NCI-H1436 (cell line): ENCODE measurements at regions not wholly inside any gene's neighbourhood (a gene's known extent, or its start where the extent isn't known, plus 50 kb on each side); places are given as distances from the start of the nearest gene placed in this dataset.

Experiments used
- DNase-seq: peaks from one replicate; lab custom pipeline; 2025; lab: John Stamatoyannopoulos, UW

- no peak for DNase-seq
These were observed 1825.1 kb upstream of the IGFBP7 start for GRCh38 chr4:58935332-58935731.

- DNase-seq = no peak
These were observed 1826.3 kb upstream of the IGFBP7 start for GRCh38 chr4:58936436-58936835.

GRCh38 chr4:58940167-58940566 lies 1830.0 kb upstream of the IGFBP7 start:
- DNase-seq = no peak

- no peak for DNase-seq
These were observed 1831.1 kb upstream of the IGFBP7 start for GRCh38 chr4:58941286-58941685.

DNA sequence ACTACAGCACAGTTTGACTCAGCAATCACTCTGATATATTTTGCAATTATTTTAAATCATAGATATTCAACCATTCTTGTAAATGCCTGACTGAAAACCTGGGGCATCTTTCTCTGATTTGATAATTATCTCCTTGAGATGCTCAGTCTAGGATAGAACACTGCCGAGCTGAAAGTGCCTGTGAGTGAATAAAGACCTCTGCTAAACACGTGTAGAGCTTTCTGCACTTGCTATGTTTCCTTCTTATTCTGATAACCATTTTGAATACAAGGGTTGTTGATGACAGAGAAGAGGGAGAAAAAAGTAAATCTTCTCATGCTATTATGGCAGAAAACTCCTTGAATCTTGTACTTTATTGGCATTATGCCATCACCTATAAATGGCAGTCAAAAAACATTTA lies 1843.4 kb upstream of the IGFBP7 start:
- DNase-seq = no peak

DNA sequence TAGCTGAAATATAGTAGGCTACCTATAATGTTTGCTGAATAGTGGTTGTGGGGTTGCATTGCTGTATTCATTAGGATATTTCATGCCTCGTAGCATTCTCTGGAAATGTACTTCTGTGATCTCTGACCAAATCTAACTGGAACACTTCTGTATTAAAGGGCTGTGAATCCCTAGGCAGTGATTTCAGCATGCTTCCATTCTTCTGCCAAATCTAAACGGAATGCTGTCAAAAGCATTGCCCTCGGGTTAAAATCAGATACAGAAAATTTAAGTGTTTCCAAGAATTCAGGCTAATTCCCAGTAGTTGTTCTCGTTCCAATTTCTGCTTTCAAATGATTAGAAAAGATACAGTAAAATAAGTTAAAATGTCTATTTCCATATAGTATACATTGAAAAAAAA lies 1847.5 kb upstream of the IGFBP7 start:
- no peak for DNase-seq

- DNase-seq = no peak
These were observed 1851.1 kb upstream of the IGFBP7 start for GRCh38 chr4:58961283-58961682.

DNA sequence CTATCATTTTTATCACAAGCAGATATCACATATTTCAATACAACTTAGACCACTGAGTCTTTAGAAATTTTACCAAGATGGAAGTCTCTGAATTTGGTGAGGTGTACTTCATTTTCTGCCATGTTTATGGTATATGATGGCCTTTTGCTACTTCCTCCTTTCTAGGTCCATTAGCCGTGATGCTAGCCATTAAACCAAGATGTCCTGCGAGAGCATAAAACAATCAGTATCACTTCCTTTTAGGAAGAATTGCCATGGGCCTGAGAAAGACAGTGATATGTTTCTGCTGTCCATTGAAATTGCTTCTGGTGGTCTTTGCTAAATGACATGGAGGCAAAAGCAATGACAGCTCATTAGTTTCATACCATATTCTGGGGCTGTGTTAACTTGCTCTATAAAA lies 1851.7 kb upstream of the IGFBP7 start:
- DNase-seq = no peak

DNA sequence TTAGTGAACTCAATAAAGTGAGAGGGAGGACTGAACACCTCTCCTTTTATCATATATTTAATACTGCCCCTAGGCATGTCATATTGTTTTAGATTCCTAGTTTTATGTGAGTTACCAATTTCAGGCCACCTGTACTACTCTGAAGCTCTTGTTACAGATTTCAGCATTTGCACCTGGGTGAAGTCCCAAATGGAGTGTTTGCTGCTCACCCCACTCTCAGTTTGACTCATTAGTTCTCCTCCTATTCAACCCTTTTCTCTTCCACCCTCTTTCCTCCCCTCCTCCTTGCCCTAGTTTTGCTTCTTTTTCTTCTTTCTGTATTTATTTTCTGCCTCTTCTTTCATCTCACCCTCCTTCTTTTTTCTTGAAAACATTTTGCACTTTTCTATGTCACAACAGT lies 1852.2 kb upstream of the IGFBP7 start:
- DNase-seq = no peak

DNA sequence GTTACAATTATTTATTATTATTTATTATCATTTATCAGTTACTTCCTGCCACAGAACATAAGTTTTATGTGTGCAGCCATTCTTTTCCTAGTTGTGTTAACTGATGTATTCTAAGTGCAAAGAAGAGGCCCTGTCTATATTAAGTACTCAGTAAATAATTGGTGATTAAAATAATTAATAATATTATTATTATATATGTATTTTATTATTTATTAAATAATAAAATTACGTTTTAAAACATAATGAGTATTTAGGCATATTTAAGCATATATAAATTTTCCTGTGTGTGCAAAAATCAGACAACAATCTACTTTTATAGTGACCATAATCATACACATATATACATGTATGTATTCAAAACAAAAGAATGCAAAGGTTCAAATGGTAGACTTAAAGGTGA lies 1871.6 kb upstream of the IGFBP7 start:
- DNase-seq = no peak

DNA sequence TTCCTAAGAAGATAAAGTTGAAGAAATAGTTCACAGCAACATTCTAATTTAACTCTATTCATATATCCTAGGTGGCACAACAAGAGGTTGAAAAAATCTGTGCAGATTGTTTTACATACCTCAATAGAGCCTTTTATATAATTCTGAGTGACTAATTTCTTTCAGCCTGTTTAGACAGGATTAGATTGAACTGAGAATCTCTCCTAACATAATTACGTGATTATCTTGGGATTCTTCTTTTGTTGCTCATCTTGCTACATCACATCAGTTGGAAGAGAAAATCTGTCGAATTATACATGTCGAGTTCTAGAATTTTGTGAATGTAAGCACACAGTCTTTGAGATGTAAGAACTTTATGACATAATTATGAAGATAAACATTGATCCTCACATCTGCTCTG lies 1873.7 kb upstream of the IGFBP7 start:
- no peak for DNase-seq

DNA sequence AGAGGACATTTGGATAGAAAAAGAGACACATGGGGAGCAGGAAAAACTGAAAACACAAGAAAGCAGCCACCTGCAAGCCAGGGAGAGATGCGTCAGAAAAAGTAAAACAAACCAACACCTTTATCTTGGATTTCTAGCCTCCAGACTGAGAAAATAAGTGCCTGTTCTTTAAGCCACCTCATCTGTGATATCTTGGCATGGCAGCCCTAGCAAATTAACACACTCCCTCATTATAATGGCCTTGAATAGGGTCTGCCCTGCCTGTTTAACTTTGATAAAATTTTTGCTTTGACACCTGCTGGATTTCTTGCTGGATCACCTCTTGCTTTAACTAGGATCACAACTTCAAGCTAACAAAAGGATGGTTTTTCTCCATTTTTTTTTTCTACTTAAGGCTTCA lies 1892.0 kb upstream of the IGFBP7 start:
- DNase-seq = no peak

DNA sequence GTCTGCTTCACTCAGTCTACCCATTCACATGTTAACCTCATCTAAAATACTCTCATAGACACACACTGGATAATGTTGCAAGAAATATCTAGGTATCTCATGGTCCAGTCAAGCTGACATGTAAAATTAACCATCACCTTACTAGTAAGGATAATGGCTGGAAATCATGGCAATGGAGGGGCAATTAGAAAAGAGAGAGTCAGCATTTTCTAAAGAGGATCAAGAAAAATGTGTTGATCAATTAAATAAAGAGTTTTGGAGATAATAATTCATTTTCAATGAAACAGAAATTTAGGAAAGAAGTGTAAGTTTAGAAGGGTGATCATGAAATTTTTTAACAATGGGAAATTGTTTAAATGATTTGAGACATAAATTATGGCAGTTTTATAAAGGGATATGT lies 1914.1 kb upstream of the IGFBP7 start:
- no peak for DNase-seq

GRCh38 chr4:59037812-59038211 lies 1927.6 kb upstream of the IGFBP7 start:
- no peak for DNase-seq

DNA sequence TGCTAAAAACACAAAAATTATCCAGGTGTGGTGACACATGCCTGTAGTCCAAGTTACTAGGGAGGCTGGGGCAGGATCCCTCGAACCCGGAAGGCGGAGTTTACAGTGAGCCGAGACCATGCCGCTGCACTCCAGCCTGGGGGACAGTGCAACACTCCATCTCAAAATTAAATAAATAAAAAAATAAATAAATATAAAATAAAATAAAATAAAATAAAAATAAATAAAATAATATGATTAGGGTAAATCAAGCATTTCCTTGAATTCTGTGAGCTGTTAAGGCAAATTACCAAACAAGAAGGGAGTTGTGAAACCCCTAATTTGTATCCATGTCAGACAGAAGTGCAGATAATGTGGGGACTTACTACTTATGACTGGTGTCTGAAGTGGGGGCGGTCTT lies 1928.9 kb upstream of the IGFBP7 start:
- no peak for DNase-seq

DNA sequence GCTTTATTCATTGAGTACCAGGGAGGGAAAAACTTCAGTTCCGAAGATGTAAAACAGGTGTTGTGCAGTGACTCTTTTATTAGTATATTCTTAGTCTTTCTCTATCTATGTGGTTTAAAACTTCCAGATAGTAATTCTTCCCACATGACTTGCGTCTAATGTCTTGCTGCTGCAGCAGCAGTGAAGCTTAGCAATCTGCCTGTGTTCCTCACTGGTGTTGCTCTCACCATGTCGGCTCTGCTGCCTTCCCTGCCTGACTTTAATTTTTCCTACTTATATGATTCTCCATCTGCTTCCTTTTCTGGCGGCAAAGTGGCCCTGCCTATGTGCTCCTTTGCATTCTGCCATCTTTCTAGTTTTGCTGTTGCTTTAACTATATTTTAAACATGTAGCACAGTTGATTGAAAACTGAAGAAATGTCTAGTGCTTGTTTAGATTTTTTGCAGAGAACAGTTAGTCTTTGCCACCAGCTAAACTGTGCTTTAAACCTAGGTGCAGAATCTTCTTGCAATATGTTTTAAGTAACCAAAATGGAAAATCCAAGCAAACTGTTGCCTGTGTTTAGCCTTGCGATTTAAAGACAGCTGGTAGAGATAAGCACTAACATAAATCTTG lies 1934.2 kb upstream of the IGFBP7 start:
- no peak for DNase-seq

DNA sequence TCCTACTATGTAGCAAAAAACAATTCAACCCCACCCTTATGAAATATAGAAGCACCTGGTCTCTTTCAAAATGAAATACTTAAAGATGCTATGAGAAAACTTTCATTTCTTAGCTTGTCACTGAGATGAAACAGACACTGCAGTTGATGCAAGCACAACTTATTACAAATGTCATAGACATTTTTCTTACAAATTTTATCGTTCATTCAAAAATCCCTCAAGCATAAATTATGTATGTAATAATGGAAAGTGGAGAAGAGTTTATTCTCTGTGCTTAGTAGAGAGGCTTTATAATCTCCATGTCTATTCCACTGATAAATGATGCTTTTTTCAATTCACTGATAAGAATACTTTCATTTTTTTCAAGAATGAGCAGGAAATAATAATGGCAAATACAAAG lies 1943.9 kb upstream of the IGFBP7 start:
- no peak for DNase-seq

DNA sequence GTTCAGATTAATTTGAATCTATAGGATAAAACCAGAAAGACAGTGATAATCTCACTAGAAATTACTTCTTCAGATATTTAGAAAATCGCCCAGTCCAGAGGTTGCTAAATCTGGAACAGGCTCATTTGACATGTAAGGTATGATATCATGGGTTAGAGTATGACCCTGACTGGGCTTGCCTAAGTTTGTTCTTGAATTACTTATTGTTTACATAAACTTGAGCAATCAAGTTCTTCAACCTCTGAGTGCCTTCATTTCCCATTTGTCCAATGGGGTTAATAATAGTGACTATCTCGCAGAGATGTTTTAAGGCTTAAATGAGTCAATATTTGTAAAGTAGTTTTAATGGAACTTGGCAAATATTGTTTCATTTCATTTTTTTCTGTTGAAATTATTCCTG lies 1947.6 kb upstream of the IGFBP7 start:
- DNase-seq = no peak

- no peak for DNase-seq
These were observed 1948.4 kb upstream of the IGFBP7 start for GRCh38 chr4:59058543-59058942.

DNA sequence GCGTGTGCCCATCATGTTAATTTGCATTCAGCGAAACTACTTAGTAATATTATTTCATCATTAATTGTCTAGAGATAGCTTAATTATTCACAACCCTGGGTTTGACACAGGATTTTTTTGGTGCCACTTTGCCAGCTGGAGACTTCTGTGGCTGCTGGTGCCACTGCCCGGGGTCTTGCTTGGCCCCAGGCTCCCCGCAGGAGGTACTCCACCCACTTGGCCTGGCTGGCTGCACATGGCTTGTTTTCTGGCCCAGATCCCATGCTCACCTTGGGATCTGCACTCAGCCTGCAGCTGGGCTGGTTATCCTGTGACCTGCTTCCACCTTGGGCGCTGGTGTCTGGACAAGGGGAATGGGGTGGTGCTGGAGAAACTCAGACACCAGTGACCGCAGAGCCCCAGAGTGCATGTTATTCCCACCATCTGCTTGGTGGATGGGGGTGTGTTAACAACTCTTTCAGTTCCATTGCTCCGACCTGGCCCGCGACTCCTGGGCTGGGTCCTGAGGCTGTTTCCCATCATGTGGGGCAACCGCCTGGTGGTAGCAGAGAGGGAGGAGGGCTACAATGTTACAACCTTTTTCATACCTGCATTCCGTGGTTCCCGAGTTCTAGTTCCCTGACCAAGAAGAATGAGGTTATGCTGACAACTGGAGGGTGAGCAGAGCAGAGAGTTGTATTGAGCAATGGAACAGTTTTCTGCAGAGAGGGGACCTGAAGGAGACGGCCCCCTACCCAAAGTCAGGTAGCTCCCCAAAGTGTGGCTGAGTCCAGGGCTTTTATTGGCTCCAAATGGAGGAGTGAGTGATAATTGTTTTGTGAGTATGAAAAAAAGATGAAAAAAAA lies 1950.0 kb upstream of the IGFBP7 start:
- no peak for DNase-seq

- DNase-seq = no peak
These were observed 1950.7 kb upstream of the IGFBP7 start for GRCh38 chr4:59060895-59061294.

- DNase-seq = no peak
These were observed 1953.0 kb upstream of the IGFBP7 start for GRCh38 chr4:59063015-59063720.

- no peak for DNase-seq
These were observed 1958.7 kb upstream of the IGFBP7 start for GRCh38 chr4:59068722-59069418.
